ENCODE measurements at regions not wholly inside any gene's neighbourhood (a gene's known extent, or its start where the extent isn't known, plus 50 kb on each side); places are given as distances from the start of the nearest gene placed in this dataset.

DNA sequence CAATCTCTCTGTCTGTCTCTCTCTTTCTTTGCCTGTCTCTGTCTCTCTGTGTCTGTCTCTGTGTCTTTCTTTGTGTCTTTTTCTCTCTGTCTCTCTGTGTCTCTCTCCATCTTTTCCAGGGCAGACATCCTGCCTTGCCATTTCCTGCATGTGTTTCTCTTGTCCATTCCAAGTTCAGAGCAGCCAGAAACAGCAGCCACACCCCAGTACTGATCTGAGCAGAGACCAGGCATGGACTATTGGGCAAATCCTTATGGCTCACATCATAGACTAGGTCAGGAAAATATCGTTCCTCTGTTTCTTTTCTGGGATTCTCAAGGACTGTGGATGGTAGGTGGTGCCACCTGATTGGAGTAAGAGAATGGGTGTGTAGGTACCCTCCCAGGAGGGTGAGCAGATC, 95.8 kb downstream of the RAMP3 start:
- no peak overlapping the region for H3K4me3 ChIP-seq (ENCODE audit: low read length)
- no peak for DNase-seq (ENCODE audit: low read depth)
- TF ChIP-seq, protein P1, sequence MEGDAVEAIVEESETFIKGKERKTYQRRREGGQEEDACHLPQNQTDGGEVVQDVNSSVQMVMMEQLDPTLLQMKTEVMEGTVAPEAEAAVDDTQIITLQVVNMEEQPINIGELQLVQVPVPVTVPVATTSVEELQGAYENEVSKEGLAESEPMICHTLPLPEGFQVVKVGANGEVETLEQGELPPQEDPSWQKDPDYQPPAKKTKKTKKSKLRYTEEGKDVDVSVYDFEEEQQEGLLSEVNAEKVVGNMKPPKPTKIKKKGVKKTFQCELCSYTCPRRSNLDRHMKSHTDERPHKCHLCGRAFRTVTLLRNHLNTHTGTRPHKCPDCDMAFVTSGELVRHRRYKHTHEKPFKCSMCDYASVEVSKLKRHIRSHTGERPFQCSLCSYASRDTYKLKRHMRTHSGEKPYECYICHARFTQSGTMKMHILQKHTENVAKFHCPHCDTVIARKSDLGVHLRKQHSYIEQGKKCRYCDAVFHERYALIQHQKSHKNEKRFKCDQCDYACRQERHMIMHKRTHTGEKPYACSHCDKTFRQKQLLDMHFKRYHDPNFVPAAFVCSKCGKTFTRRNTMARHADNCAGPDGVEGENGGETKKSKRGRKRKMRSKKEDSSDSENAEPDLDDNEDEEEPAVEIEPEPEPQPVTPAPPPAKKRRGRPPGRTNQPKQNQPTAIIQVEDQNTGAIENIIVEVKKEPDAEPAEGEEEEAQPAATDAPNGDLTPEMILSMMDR (conservative IDR thresholded peaks at IDR 0.05; ENCODE audit: low read length) = no peak

DNA sequence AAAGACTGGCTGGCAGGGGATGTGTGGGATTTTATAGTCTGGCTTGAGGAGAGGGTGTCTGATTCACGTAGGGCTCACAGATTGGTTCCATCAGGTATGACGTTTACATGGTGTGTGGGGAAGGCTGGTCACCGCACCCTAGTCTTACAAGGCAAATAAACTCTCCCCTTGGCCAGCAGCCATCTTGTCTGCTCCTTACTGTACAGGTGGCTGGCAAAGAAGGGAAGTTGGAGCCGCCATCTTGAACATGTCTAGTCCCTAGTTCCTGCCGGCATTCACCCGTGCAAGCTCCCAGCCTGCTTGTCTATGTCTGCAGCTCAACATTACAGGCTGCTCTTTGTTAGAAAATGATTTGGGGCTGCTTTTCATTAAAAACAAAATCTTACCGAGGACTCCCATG, 97.6 kb downstream of the RAMP3 start:
- no peak for DNase-seq (ENCODE audit: low read depth)
- H3K4me3 ChIP-seq (ENCODE audit: low read length) = no peak overlapping the region
- TF ChIP-seq, protein P1 (conservative IDR thresholded peaks at IDR 0.05; ENCODE audit: low read length) = no peak

DNA sequence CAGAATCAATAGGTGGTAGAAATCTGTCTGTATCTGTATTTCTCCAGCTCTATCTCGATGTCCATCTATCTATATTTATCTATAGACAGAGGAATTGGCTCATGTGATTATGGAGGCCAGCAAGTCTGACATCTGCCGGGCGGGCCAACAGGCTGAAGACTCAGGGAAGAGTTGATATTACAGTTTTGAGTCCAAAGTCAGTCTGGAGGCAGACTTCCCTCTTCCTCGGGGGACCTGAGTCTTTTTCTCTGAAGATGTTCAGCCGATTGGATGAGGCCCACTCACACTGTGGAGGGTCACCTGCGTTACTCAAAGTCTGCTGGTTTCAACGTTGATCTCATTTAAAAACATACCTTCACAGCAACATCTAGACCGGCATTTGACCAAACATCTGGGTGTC, 98.7 kb downstream of the RAMP3 start:
- no peak overlapping the region for H3K4me3 ChIP-seq (ENCODE audit: low read length)
- no peak for DNase-seq (ENCODE audit: low read depth)
- TF ChIP-seq, protein P1 (conservative IDR thresholded peaks at IDR 0.05; ENCODE audit: low read length) = no peak

DNA sequence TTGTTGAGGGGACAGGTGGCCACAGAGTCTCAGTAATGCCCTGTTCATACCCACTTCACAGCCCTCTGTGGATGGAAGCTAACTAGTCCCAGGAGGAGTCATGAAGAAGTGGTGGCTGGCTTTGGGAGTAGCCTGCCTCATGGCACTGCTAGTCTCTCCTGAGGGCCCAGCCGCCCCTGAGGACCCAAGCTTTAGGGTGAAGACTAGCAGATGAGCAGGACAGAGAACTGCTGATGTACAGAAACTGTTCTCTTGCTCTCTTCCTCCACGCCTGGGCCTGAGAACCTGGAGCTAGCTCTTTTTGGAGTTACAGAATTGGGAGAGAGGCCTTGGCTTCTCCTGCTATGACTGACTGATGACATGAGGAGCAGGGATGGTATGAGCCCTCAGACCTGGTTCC, 99.2 kb downstream of the RAMP3 start:
- no peak for DNase-seq (ENCODE audit: low read depth)
- no peak overlapping the region for H3K4me3 ChIP-seq (ENCODE audit: low read length)
- TF ChIP-seq, protein P1 (conservative IDR thresholded peaks at IDR 0.05; ENCODE audit: low read length) = no peak

DNA sequence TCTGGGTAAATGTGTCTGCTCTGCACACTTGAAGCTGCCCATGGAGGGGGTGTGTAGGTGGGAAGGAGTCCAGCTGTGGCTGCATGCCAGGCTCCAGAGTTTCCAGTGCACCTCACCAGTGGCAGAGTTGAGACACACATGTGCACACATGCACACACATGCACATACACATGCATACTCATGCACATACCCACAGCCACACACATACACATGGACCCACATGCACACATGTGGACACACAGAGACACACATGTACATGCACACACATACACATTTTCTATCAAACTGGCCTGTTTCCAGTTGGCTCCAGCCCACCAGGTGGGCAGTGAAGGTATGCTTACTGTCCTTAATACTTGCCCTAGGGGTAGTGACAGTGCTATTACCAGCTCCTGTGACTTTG, 99.7 kb downstream of the RAMP3 start:
- no peak for DNase-seq (ENCODE audit: low read depth)
- TF ChIP-seq, protein P1 (conservative IDR thresholded peaks at IDR 0.05; ENCODE audit: low read length) = no peak
- no peak overlapping the region for H3K4me3 ChIP-seq (ENCODE audit: low read length)

DNA sequence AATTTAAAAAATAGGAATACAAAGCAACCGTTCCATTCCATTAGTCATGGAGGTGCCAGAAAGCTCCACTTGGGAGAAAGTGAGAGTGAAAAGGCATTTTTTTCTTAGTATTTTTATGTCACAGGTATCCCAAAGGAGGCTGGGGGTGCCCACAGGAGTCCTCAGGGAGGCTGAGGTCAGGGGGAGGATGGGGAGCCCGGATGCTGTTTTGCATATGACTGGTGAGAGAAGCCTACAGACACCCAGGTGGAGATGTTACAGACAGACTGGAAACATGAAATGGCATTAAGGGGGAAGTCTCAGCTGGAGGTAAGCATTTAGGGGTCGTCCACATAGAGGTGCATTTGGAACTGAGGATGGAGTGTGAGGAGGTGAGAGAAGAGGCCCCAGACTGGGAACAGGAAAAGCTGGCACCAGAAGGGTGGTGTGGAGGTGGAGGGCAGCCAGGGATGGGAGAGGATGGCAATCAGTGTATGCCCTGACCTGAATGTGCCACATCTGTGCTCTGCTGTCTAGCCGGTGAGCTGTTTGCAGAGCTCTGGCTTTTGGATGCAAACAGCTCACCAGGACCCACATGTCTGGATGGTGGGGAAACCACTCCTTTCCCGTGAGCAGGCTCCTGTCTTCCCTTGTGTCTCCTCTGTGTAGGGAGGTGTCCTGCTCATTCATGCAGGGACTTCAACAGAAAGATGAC, 101.1 kb downstream of the RAMP3 start:
- DNase-seq (ENCODE audit: low read depth) = no peak
- no peak overlapping the region for H3K4me3 ChIP-seq (ENCODE audit: low read length)
- TF ChIP-seq, protein P1 (conservative IDR thresholded peaks at IDR 0.05; ENCODE audit: low read length) = no peak

DNA sequence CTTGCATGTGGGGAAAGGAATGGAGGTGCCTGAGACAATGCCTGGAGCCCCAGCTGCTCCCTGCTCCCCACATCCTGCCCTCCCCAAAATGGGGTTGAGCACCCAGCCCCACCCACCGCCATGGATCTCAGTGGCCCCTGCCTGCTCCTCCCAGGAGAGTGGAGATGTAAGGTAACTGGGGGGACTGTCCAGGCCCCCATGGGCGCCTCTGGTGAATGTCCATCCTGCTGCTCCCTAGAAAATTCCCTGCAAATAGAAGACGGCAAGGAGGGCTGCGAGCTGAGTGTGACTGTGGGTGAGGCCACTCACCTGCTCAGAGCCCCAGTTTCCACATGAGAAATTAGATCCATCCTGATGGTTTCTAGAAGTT, 101.6 kb downstream of the RAMP3 start:
- TF ChIP-seq, protein P1 (conservative IDR thresholded peaks at IDR 0.05; ENCODE audit: low read length) = no peak
- no peak overlapping the region for H3K4me3 ChIP-seq (ENCODE audit: low read length)
- no peak for DNase-seq (ENCODE audit: low read depth)
